ENCODE measurements at regions not wholly inside any gene's neighbourhood (a gene's known extent, or its start where the extent isn't known, plus 50 kb on each side); places are given as distances from the start of the nearest gene placed in this dataset.
"Not testable (repeated sequence)": the region's sequence is repeated elsewhere in the genome, so short reads cannot be mapped to it uniquely, and the experiment has no call there.

DNA sequence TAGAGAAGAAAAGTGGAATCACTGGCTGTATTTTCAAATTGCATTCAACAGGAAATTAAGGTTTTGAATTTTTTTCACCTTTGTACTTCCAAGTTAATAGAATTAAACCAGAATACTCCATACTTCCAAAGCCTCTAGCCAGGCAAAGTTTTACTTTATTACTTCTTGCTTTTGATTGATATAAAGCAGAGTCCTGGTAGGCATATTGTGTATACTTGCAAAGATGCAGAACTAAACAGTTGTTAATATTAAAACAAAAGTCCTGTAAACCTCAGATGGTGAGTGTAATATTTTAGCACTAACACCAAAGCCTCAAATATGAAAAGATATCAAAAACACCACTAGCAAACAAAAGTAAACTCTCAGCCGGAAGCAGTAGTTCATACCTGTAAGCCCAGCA lies 107.2 kb upstream of the C2CD4B start:
- no peak for DNase-seq (ENCODE audit: low read depth)

DNA sequence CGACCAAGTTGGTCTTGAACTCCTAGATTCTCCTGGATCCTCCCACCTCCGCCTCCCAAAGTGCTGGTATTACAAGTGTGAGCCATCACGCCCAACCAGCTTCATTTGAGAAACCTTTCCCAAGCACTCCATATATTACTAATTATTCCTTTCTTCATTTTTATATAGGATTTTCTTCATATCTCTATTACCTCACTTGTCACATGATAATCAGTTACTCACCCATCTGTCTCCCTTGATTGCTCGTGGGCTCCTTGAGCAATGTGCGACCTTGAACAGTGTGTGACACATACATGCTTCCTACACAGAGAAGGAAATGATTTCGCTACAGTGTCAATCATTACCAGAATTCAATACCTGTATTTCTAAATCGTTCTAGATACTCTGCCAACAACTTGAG lies 110.7 kb upstream of the C2CD4B start:
- DNase-seq (ENCODE audit: low read depth): no peak

DNA sequence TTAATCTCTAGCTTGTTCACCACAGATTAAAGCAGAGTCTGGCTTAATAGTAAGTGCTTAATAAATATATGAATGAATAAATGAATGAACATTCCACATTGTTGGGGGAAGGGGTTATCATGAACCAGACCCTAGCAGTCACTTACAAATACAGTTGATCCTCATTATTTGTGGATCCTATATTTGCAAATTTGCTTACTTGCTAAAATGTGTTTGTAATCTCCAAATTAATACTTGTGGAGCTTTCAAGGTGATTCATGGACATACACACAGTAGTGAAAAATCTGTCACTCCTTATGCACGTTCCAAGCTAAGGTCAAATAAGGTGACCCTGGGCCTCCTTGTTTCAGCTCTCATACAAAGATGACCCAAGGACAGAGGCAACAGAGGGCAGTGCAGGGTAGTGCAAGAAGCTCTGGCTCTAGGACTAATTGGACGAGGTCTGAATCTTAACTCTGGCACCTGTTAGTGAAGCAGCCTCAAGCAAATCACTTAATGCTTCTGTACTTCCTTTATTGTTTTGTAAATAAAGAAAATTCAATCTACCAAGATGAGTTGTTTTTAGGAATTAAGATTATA lies 112.8 kb upstream of the C2CD4B start:
- no peak for DNase-seq (ENCODE audit: low read depth)

DNA sequence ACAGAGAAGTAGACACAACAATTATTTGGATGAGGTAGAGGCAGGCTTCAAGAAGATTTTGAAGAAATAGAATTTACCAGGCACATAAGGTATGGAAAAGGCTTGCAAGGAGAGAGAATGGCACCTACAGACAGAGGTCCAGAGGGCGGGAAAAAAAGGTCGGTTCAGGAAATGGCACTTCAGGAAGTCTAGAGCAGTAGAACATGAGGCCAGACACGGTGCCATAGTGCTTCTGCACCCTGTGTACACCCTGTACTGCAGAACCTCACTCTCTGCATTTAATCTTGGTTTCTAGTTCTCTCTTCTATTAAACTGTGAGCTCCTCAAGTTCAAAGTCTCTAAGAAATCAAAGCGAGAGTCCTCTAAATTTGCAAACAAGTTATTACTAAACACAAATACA lies 113.4 kb upstream of the C2CD4B start:
- DNase-seq (ENCODE audit: low read depth): no peak

DNA sequence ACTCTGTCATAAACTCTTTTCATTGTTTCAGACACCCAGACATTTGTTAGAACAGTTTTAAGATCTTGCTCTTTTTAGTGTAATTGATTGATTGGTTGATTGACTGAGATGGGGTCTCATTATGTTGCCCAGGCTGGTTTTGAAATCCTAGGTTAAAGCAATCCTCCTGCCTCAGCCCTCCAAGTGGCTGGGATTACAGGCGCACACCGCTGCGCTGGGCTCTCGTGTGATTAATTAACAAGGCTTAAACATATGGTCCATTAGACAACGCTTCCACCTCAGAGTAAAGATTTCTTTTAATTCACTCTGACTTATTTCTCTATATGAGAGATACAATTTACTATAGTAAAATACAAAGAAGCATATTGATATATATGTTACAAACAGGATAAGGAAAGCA lies 114.0 kb upstream of the C2CD4B start:
- no peak for DNase-seq (ENCODE audit: low read depth)

DNA sequence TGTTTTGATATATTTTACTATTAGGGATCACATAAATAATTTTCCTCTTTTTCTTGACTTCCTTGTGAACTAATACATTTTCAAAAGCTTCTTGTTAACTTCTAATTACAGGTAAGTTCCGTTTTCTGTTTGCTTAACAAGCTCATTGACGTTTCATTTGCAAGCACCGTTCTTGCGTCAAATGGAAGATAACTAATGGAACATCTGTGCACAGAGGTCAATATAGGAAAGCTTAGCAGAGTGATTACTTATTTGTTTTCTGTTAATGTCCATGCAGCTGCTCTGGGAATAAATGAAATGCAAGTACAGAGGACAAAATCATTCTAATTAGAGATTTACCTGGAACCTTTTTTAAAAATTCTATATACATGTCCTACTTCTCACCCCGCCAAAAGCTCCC lies 115.5 kb upstream of the C2CD4B start:
- DNase-seq (ENCODE audit: low read depth): no peak

DNA sequence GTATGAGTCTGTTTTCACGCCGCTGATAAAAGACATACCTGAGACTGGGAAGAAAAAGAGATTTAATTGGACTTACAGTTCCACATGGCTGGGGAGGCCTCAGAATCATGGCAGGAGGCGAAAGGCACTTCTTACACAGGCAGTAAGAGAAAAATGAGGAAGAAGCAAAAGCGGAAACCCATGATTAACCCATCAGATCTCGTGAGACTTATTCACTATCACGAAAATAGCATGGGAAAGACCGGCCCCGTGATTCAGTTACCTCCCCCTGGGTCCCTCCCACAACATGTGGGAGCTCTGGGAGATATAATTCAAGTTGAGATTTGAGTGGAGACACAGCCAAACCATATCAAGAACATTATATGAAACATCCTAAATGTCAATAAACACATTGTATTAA lies 116.7 kb upstream of the C2CD4B start:
- not testable (repeated sequence) for DNase-seq (ENCODE audit: low read depth)

DNA sequence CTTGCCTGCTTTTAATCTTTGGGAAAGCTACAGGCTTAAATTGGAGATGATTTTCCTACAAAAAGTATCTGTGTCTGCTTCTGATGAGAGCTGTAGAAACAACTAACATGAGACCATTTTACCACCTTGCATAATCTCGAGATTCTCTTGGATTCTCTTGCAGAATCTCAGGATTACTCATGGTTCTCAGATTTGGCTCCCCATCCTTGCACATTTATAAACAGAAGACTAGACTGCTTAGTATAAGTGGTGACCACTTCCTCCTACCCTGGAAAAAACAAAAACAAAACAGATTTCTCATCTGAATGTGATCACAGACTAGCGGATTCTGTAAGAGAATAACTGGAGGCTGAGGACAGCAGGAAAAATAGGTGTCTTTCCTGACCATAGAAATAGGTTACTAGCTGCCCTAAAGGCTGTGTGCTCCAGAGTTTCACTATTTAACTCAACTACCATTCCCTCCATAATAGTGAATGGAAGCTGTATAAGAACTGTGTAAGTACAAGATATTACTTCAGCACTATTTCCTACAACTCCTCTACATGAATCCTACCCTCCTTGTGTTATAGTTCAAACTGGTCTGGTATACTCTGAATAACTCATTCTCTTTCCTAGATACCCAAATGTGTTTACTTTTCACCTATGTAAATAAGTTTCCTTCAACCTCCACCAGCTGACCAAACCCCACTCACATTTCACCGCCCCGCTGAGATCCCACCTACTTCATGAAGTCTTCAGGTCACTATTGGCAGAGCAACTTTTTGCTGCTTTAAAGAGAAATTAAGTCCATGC lies 122.2 kb upstream of the C2CD4B start:
- DNase-seq (ENCODE audit: low read depth): no peak

DNA sequence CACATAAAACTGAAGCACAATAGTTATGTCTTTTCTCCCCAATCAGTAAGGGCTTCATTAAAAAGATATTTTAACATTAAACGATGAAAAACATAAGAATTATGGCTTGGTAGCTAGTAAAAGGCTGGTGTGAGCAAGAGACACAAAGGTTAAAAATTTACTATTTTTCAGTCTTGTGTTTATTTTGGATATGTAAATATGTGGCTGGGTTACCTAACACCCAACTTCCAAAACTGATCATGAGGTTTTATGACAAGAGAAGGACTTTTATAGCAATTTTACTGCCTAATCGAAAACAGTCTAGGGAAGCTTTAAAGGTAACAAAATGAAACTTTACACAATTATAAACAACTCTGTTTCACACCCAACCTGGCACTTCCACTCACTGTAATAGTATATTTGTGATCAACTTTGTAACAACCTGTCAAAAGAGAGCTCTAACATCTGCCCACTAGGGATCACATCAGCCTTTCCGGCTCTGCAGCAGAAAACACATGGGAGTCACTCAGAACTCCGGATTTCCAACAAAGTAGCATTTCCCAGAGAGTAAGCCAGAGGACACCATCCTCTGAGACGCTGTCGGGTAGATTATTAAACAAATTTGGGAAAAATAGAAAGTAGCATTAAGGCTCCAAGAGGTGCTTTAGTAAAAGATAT lies 123.4 kb upstream of the C2CD4B start:
- no peak for DNase-seq (ENCODE audit: low read depth)

DNA sequence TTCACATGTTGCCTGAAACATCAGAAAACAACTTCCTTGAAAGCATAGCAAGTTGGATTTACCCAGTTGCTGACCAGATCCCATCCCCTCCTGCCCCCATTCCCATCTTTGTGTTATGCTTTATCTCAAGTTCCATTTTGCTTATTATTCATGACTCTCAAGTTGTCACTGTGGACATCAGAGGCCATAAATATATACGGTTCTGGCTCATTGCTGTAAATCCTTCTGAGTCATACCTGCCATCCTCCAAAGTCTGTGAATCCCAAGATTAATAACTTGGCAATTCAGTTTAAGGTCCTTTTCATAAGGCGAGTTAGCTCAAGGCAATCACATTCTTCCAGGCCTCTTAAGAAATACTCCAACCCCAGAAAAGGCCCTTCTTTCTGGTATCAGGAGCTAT lies 126.2 kb upstream of the C2CD4B start:
- DNase-seq (ENCODE audit: low read depth): no peak

DNA sequence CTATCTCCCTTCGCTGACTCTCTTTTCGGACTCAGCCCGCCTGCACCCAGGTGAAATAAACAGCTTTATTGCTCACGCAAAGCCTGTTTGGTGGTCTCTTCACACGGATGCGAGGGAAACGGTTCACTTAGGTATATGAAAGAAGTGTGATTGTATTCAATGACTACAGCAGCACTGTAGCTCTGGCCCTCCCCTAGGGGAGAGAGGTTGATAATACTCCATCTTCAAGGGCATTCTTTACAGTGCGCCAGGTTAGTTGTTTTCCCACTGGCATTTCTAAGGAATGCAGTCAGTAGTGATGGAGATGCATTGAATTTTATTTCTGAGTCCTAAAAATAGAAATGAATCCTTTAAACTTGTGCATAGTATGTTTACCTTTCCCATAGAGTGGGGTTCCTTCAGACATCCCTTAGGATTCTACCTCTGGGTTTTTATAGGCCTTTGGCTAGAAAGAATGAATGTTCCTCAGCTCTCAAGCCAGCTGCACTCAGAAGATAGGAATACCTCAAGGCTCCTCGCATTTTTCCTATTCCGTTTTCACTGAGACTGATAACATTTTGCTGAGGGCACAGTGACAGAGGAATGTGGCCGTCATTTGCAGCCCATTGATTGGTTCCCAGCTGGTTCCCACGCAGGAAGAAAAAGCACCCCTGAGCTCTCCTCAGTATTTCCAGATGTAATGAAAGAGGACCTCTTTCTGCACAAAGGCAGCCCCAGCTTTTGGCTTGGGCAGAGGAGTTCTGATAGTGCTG lies 131.8 kb upstream of the C2CD4B start:
- no peak for DNase-seq (ENCODE audit: low read depth)

DNA sequence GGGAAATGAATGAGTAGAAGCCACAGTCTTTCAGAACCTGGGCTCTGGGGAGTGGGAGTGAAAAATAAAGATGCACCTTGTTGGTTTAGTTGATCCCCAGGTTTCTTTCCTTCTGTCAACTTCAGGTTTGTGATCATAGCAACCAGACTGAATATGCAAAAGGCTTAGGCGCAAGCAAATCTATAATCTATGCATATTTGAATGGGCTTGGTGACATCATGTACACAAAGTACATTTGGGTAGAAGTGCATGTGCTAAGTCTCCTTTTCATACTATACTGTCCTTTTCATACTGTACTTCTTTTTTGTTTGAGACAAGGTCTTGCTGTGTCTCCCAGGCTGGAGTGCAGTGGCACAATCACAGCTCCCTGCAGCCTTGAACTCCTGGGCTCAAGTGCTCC lies 132.4 kb upstream of the C2CD4B start:
- no peak for DNase-seq (ENCODE audit: low read depth)

DNA sequence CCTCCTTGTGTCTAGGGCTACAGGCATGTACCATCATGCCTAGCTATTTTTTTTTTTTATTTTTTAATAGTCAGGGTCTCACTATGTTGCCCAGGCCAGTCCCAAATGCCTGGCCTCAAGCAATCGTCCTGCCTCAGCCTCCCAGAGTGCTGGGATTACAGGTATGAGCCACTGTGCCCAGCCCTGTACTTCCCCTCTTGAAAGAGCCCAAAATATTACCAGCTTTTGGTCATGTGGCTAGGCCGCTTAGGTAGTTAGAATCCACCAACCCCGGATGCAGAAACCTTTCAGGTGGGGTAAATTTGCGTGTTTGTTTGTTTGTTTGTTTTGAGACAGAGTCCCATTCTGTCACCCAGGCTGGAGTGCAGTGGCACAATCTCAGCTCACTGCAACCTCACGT lies 132.8 kb upstream of the C2CD4B start:
- no peak for DNase-seq (ENCODE audit: low read depth)

DNA sequence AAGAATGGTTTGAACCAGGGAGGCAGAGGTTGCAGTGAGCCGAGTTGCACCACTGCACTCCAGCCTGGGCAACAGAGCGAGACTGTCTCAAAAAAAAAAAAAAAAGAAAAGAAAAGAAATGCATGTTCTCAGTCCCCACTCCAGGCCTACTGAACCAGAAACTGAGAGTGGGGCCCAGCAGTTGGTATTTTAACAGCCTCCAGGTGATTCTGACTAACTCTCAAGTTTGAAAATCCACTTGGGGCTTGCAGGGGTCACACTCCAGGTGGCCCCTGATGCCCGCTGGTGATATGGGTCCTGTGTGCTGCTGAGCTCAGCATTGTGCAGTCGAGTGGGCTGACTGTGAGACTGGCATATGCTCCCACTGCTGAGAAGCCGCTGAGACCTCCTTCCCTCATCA lies 133.7 kb upstream of the C2CD4B start:
- DNase-seq (ENCODE audit: low read depth): no peak

DNA sequence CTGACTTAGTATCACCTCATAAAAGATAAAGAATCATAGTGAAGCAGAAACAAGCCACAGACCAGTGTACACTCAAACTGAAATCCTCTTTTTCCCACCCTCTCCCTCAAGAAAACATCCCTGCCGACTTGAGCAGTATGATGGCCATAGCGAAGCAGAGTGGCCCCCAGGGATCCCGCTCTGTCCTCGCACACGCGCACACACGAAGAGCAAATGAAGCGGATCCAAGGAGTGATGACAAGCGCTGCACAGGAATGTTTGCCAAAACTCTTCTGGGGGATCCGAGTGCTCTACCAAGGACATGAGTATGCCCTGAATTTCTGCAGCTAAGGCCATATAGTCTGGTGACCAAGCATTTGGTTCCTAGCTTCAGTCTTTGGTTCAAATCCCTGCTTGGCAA lies 134.5 kb upstream of the C2CD4B start:
- no peak for DNase-seq (ENCODE audit: low read depth)

DNA sequence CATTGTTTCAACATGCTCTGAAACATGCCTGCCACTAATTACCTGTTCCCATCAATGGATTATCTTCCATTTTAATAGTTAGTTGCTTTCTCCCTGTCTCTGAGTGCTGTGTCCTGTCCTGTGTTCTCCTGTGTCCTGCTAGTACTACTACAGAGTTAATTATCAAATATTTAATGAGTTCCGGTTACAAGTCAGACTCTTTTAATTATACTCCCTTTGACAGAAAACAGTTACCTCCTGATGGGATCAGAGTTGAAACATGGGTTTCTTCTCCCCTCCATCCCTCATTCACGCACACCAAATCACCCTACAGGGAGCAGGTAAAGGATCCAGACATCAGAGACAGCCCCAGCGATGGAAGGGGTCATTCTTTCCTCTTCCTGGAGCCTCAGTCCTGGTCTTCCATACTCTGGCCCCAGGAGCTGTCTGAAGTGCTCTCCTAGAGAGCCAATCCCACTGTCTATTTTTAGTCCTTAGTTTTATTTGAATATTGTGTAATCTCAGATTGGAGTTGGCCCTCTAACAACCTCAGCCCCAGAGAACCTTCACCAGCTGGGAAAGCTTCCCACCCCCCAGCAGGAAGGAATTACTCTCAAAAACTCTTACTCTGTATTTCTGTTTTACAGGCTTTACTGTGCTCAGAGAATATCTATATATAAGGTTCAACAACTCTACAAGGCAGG lies 137.0 kb upstream of the C2CD4B start:
- DNase-seq (ENCODE audit: low read depth): no peak

DNA sequence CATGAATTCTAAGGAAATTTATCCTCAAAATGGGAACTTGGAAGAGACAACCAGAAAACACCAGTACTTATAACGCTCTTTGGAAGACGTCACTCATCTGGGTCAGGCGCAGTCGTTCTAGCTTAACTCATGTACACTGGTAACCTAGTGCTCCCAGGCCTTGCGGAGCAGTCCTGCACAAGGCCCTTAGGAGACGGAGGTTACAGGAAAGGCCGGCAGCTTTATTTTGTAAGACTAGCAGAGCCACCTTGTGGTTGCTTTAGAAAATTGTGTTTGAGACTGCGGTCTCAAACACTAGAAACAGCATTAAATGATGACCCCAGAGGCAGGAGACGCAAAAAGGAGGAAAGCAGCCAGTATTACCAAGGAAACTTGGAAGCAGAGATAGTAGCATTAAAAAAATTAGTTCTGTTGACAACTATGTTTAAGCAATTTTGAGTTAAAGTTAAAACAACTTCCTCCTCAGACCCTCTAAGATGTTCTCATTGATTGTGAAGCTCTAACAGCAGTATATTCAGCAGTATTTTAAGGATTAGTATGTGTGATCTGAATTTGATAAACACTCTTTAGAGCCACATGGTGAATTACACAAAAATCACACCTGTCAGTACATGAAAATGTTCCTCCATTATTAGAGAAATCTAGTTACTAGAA lies 141.9 kb upstream of the C2CD4B start:
- DNase-seq (ENCODE audit: low read depth): no peak

DNA sequence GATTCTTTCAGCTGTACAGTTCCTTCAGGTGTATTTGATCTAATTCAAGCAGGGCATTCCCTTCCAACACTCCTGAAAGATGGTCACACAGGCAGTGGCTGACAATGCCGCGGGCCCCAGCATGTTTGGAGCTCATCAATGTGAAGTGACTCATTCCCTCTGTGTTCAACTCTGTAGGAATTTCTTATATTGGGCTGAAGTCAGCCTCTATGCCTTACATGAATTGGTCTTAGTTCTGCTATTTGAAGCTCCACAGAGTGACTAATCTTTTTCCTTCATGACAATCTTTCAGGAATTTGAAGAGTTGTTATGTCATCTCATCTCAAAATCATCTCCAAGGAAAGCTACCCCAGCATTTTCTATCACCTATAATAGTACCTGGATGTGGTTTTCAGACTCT lies 142.5 kb upstream of the C2CD4B start:
- DNase-seq (ENCODE audit: low read depth): no peak

DNA sequence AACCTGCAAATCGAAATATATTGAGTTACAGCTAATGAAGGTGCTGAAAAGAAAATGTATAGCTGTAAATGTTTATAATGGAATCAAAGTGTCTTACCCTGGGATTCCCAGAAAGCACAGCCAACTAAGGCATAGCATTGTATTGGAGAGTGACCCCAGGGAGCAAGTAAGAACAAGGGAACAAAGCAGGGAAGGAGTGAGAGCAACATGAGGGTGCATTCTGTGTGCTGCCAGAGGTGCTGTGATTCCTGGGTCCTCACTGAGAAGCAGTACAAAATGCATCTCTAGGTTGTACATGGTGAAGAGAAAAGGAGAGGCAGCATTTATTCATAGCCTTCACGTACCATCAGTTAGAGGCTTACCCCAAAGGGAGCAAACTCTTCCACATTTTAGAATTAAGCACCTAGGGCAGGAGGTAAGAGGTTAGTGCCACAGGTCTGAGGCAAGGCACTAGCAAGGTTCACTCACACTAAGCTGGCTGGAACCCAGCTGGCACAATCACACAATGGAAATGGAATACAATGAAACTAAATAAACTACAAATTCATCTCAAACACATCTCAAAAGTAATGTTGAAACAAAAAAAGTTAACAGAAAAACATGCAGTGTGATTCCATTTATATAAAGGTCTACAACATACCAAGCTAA lies 151.5 kb upstream of the C2CD4B start:
- DNase-seq (ENCODE audit: low read depth): no peak

DNA sequence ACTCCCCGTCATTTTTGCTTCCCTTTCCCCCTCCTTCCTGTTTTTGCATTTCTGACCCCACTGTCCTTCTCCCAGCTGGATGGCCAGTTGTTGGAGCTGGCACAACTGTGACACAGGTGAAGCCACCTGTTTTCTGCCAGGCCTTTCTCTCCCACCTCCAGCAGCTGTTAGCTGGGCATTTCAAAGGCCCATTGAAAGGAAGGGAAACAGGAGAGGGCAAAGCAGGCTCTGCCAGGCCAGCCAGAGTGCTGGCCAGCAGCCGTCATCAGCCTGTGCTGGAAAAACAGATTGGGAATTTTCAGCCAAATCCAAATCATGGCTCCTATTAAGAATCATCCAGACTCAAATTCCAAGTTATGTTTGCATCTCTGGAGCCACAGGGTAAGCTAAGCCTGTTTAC lies 155.2 kb upstream of the C2CD4B start:
- no peak for DNase-seq (ENCODE audit: low read depth)

DNA sequence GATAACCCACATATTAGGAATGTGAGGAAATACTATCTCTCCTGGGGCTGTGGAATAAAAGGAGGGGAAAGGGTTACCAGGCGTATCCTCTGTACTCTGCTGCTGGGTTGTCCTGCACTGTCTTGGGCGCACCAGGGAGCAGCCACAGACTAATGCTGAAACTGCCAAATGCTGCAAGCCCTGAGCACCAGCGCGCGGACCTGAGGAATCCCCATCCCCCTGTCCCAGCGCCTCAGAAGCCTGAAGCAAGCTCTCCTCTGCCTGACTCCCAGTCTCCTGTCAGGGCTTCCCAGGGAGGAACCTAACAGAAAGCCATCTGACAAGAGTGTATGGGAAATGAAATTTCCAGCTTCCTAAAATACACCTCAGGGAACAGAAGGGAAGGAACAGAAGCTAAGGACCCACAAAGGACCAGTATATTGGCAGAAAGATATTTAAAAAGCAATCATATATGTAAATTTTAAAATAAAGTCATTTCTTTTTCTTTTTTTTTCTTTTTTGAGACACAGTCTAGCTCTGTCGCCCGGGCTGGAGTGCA lies 158.3 kb upstream of the C2CD4B start:
- no peak for DNase-seq (ENCODE audit: low read depth)

Measured in stimulated activated CD8-positive, alpha-beta memory T cell treated with anti-CD3 and anti-CD28 coated beads, Interleukin-12 subunit alpha, Interleukin-12 subunit beta, amount 100 ng/mL, for 1 hour (primary cell).